ENCODE measurements at regions not wholly inside any gene's neighbourhood (a gene's known extent, or its start where the extent isn't known, plus 50 kb on each side); places are given as distances from the start of the nearest gene placed in this dataset.

DNA sequence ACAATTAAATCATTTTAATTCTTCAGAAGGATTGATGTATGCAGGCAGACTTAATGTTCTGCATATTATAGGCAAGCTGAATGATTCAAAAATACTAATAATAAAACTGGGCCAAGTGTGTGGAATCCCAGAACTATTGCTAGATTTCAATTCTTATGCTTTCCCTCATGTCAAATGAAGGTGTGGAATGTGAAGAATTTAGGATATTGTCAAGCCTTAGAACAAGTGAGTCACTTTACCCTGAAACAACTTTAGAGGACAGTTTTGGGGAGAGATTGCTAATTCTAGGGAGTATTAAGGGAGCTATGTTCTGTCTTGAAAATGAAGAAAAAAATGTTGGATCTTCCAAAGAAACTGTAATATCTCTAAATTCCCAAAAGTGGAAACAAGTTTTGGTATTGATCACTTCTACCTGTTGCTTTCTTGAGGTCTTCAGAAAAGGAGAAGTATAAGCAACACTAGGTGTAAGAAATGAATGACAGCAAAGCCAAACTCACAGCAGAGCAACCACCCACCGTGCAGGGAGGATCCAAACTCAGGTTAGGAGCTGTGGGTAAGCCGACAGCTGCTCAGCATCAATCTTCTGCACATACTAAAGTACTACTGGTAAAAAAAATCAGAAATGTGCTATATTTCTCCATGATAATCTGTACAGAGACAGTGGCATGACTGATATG lies 818.1 kb downstream of the SLC4A3 start:
- TF ChIP-seq, protein P1, sequence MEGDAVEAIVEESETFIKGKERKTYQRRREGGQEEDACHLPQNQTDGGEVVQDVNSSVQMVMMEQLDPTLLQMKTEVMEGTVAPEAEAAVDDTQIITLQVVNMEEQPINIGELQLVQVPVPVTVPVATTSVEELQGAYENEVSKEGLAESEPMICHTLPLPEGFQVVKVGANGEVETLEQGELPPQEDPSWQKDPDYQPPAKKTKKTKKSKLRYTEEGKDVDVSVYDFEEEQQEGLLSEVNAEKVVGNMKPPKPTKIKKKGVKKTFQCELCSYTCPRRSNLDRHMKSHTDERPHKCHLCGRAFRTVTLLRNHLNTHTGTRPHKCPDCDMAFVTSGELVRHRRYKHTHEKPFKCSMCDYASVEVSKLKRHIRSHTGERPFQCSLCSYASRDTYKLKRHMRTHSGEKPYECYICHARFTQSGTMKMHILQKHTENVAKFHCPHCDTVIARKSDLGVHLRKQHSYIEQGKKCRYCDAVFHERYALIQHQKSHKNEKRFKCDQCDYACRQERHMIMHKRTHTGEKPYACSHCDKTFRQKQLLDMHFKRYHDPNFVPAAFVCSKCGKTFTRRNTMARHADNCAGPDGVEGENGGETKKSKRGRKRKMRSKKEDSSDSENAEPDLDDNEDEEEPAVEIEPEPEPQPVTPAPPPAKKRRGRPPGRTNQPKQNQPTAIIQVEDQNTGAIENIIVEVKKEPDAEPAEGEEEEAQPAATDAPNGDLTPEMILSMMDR (IDR thresholded peaks at IDR 0.05), result no peak
- TF ChIP-seq POLR2AphosphoS5 (IDR thresholded peaks at IDR 0.05) (no peak), POLR2A (IDR thresholded peaks at IDR 0.05) (no peak)

Measured in breast epithelium (tissue), 3 donors.